ENCODE measurements at regions not wholly inside any gene's neighbourhood (a gene's known extent, or its start where the extent isn't known, plus 50 kb on each side); places are given as distances from the start of the nearest gene placed in this dataset.

GRCh38 chr9:109948453-109948852, 168.5 kb downstream of the PALM2AKAP2 start:
- CTCF ChIA-PET, result no interaction called here
- DNase-seq, result no peak
- H3K4me3 Mint-ChIP-seq, result no peak overlapping the region
- H3K27me3 Mint-ChIP-seq, result no peaks in the 10 kb centered on the region
- H3K36me3 Mint-ChIP-seq (ENCODE audit: low read depth), result no peaks in the 10 kb centered on the region
- POLR2A ChIA-PET, result no interaction called here
- no peaks in the 10 kb centered on the region for H3K9me3 Mint-ChIP-seq (ENCODE audit: low read depth)
- intact Hi-C loops (cut with DNase I, micrococcal nuclease), result no loop called here
- ATAC-seq, result no peak
- peaks cover 33% of the 10 kb centered on the region for H3K4me1 Mint-ChIP-seq
- H3K27ac Mint-ChIP-seq, result no peak overlapping the region

DNA sequence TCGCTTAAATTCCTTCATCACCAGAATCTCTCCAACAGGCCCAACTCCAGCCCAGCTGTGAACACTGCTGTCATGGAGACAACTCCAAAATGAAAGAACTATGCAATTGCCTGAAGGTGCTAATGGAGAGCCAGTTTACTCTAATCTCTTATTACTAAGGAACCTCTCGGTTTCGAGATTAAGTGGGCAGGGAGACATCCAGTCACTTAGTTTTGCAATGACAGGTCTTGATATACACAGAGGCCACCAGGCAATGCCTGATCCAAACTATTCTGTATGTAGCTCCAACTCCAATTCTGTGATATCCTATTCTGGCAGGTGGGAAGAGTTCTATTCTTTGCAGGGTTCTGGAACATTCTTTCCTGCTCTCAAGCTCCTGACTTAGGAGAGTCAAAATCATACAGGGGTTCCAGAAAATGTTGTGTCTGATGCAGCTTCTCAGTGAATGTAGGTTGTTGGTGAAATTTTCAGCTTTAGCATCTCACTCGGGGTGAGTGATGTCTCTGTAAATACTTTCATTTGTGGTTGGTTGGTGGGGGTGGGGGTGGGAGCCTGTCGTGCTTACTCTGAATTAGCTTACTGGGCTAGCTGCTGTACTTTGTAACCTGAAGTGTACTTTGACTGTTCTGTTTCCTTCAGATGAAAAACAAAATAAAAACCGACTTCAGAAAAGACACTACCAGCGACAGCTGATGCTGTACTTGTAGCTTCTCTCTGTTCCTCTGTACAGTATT, 170.9 kb downstream of the PALM2AKAP2 start:
- intact Hi-C loops (cut with DNase I, micrococcal nuclease), result loop anchor here (1.0 to 2.0 kb wide), 4 partner anchors 23 to 56 kb away; no protein-coding TSS in a partner anchor
- Mint-ChIP-seq H3K9me3 (ENCODE audit: low read depth) (no peaks in the 10 kb centered on the region), H3K4me3 (peak overlapping the region; percentile 2), H3K27ac (peak overlapping the region; percentile 89), H3K4me1 (peaks cover 31% of the 10 kb centered on the region), H3K36me3 (ENCODE audit: low read depth) (no peaks in the 10 kb centered on the region), H3K27me3 (no peaks in the 10 kb centered on the region)
- POLR2A ChIA-PET, result interaction anchor here (0.6 to 1.5 kb wide), 11 partner anchors 10 to 197 kb away, joined by 3 to 11 read pairs (median 6); no protein-coding TSS in a partner anchor
- peak; percentile 91 for ATAC-seq
- DNase-seq, result peak; percentile 54
- CTCF ChIA-PET, result interaction anchor here (0.7 to 2.7 kb wide), 14 partner anchors 12 to 202 kb away, joined by 3 to 13 read pairs (median 4); no protein-coding TSS in a partner anchor

DNA sequence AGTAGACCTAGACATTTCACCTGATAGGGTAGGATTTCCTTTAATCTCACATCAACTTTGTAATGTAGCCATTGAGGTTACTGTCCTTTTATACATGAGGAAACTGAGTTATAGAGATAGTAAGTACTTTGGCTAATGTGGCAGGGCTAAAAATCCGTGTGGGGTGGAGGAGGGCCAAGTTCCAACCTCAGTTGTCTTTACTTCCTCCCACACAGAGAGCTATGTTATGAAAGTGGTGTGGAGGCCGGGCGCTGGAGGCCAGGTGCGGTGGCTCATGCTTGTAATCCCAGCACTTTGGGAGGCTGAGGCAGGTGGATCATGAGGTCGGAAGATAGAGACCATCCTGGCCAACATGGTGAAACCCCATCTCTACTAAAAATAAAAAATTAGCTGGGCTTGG, 173.3 kb downstream of the PALM2AKAP2 start:
- Mint-ChIP-seq H3K36me3 (ENCODE audit: low read depth) (no peaks in the 10 kb centered on the region), H3K27ac (peak overlapping the region; percentile 22), H3K9me3 (ENCODE audit: low read depth) (no peaks in the 10 kb centered on the region), H3K27me3 (peaks cover 3% of the 10 kb centered on the region), H3K4me1 (peaks cover 44% of the 10 kb centered on the region), H3K4me3 (no peak overlapping the region)
- CTCF ChIA-PET, result interaction anchor here (0.6 to 1.0 kb wide), 2 partner anchors 19 to 45 kb away, joined by 3 to 4 read pairs; no protein-coding TSS in a partner anchor
- DNase-seq, result no peak
- intact Hi-C loops (cut with DNase I, micrococcal nuclease), result no loop called here
- POLR2A ChIA-PET, result no interaction called here
- ATAC-seq, result no peak

GRCh38 chr9:109953813-109954497, 174.0 kb downstream of the PALM2AKAP2 start:
- Mint-ChIP-seq H3K4me3 (no peak overlapping the region), H3K27me3 (peaks cover 5% of the 10 kb centered on the region), H3K4me1 (peaks cover 44% of the 10 kb centered on the region), H3K9me3 (ENCODE audit: low read depth) (no peaks in the 10 kb centered on the region), H3K36me3 (ENCODE audit: low read depth) (no peaks in the 10 kb centered on the region), H3K27ac (no peak overlapping the region)
- CTCF ChIA-PET, result interaction anchor here (1.0 to 4.1 kb wide), 3 partner anchors 13 to 93 kb away, joined by 3 to 17 read pairs (median 4); no protein-coding TSS in a partner anchor
- ATAC-seq, result no peak
- no peak for DNase-seq
- intact Hi-C loops (cut with DNase I, micrococcal nuclease), result no loop called here
- POLR2A ChIA-PET, result no interaction called here

DNA sequence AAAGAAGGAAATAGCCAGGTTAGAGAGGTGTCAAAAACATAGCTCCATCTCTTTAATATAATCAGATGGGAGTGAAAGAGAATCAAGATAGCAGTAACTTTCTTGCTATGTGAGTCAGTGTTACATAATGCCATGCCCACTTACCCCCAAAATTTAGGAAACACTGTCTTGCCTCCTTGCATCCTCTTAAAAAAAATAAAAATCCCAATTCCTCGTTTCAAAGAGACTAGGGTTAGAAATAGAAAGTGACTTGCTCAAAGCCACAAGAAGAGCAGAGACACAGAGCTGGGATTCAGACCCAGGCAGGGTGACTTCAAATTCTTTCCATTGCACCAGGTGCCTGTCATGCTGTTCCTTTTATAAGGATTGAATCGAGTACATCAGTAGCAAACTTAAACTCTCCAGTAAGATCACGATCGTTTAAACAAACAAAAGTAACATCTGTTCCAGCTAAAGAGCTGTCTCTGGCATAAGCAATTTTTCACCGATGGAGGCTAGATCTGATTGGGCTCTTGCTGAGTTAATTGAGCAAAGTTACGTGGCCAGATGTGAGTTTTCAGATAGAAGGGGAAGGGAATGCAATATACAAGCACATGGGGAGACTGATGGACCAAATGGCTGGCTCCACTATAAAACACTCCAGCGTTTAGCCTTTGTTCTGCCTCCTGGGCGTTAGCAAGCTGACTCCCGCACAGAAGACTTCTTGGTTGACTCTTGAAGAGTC, 176.9 kb downstream of the PALM2AKAP2 start:
- Mint-ChIP-seq H3K4me1 (peaks cover 32% of the 10 kb centered on the region), H3K36me3 (ENCODE audit: low read depth) (no peaks in the 10 kb centered on the region), H3K9me3 (ENCODE audit: low read depth) (no peaks in the 10 kb centered on the region), H3K27ac (no peak overlapping the region), H3K4me3 (no peak overlapping the region), H3K27me3 (peaks cover 5% of the 10 kb centered on the region)
- POLR2A ChIA-PET, result interaction anchor here (0.6 kb wide), 1 partner anchor 1334 kb away, joined by 3 read pairs; no protein-coding TSS in a partner anchor
- ATAC-seq, result peak; percentile 61
- CTCF ChIA-PET, result interaction anchor here (0.6 to 4.1 kb wide), 8 partner anchors 10 to 96 kb away, joined by 3 to 17 read pairs (median 4); no protein-coding TSS in a partner anchor
- intact Hi-C loops (cut with DNase I, micrococcal nuclease), result no loop called here
- no peak for DNase-seq

GRCh38 chr9:109959679-109960078, 179.7 kb downstream of the PALM2AKAP2 start:
- intact Hi-C loops (cut with DNase I, micrococcal nuclease), result no loop called here
- ChIA-PET CTCF (no interaction called here), POLR2A (no interaction called here)
- Mint-ChIP-seq H3K27me3 (peaks cover 5% of the 10 kb centered on the region), H3K4me1 (peaks cover 27% of the 10 kb centered on the region), H3K9me3 (ENCODE audit: low read depth) (no peaks in the 10 kb centered on the region), H3K4me3 (no peak overlapping the region), H3K36me3 (ENCODE audit: low read depth) (no peaks in the 10 kb centered on the region), H3K27ac (no peak overlapping the region)
- DNase-seq (no peak), ATAC-seq (no peak)

DNA sequence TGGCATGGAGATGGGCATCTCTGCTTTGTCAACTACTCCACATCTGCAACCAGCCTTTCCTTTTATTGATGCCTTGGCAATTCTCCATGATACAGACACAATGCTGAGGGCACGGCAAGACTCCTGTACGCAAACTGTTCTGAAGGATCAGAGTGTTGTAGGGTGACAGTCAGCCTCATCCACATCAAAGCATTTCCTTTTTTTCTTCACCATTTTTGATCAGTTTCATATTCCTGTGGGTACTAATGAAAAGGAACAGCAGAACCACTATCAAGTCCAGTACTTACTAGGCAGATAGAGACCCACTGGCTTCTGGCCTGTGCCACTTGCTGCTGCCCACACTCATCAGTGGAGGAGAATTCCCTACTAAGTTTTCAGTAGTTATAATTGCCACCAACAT, 181.6 kb downstream of the PALM2AKAP2 start:
- intact Hi-C loops (cut with DNase I, micrococcal nuclease), result no loop called here
- DNase-seq, result no peak
- ChIA-PET CTCF (interaction anchor here (1.6 kb wide), 1 partner anchor 11 kb away, joined by 5 read pairs; no protein-coding TSS in a partner anchor), POLR2A (interaction anchor here (0.6 to 1.1 kb wide), 2 partner anchors 11 to 72 kb away, joined by 3 to 10 read pairs; no protein-coding TSS in a partner anchor)
- Mint-ChIP-seq H3K4me1 (peaks cover 30% of the 10 kb centered on the region), H3K27ac (no peak overlapping the region), H3K36me3 (ENCODE audit: low read depth) (no peaks in the 10 kb centered on the region), H3K27me3 (peaks cover 5% of the 10 kb centered on the region), H3K9me3 (ENCODE audit: low read depth) (no peaks in the 10 kb centered on the region), H3K4me3 (no peak overlapping the region)
- no peak for ATAC-seq

GRCh38 chr9:109962215-109962614, 182.2 kb downstream of the PALM2AKAP2 start:
- POLR2A ChIA-PET, result no interaction called here
- peaks cover 2% of the 10 kb centered on the region for H3K27me3 Mint-ChIP-seq

GRCh38 chr9:109963079-109963478, 183.1 kb downstream of the PALM2AKAP2 start:
- CTCF ChIA-PET, result interaction anchor here (1.6 kb wide), 1 partner anchor 12 kb away, joined by 5 read pairs; no protein-coding TSS in a partner anchor
- POLR2A ChIA-PET, result interaction anchor here (0.8 kb wide), 1 partner anchor 12 kb away, joined by 3 read pairs; no protein-coding TSS in a partner anchor
- Mint-ChIP-seq H3K27me3 (peaks cover 2% of the 10 kb centered on the region), H3K27ac (no peak overlapping the region), H3K36me3 (ENCODE audit: low read depth) (no peaks in the 10 kb centered on the region), H3K4me3 (no peak overlapping the region), H3K4me1 (peaks cover 36% of the 10 kb centered on the region), H3K9me3 (ENCODE audit: low read depth) (no peaks in the 10 kb centered on the region)
- intact Hi-C loops (cut with DNase I, micrococcal nuclease), result no loop called here
- DNase-seq (no peak), ATAC-seq (no peak)

More at GRCh38 chr9:109962215-109962614, 182.2 kb downstream of the PALM2AKAP2 start:
- Mint-ChIP-seq H3K27ac (no peak overlapping the region), H3K9me3 (ENCODE audit: low read depth) (no peaks in the 10 kb centered on the region), H3K4me1 (peaks cover 30% of the 10 kb centered on the region), H3K4me3 (no peak overlapping the region), H3K36me3 (ENCODE audit: low read depth) (no peaks in the 10 kb centered on the region)
- no peak for DNase-seq
- intact Hi-C loops (cut with DNase I, micrococcal nuclease), result no loop called here
- CTCF ChIA-PET, result interaction anchor here (1.6 kb wide), 1 partner anchor 12 kb away, joined by 5 read pairs; no protein-coding TSS in a partner anchor
- no peak for ATAC-seq

DNA sequence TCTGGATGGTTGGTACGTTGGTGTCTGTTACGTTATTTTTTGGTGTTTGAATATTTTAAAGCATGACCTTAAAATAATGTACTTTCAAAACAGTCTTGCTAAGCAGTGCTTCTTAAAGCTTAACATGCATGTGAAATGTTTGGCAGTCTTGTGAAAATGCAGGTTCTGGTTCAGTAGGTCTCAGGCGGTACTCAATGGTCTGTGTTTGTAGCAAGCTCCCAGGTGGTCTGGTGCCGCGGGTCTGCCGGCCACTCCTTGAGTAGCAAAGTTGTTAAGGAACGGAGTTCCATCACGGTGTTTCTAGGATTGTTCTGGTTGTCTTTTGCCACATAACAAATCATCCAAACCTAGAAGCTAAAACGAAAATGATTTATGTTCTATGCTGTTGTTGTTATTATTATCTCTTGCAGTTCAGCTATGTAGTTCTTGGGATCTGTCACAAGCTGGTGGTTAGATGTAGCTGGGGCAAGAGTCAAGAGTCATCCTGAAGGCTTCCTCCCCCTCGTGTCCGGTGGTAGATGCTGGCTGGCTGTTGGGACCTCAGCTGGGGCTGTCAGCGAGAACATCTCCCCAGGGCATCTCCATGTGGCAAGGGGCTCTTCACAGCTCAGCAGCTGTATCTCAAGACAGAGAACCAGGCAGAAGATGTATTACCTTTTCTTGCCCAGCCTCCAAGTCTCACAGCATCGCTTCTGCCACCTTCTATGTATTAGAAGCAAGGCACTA, 186.8 kb downstream of the PALM2AKAP2 start:
- POLR2A ChIA-PET, result interaction anchor here (1.8 kb wide), 1 partner anchor 32 kb away, joined by 7 read pairs; no protein-coding TSS in a partner anchor
- intact Hi-C loops (cut with DNase I, micrococcal nuclease), result no loop called here
- no peak for ATAC-seq
- no peaks in the 10 kb centered on the region for H3K9me3 Mint-ChIP-seq (ENCODE audit: low read depth)
- H3K36me3 Mint-ChIP-seq (ENCODE audit: low read depth), result no peaks in the 10 kb centered on the region
- H3K4me1 Mint-ChIP-seq, result peaks cover 55% of the 10 kb centered on the region
- H3K4me3 Mint-ChIP-seq, result no peak overlapping the region
- H3K27ac Mint-ChIP-seq, result peak overlapping the region; percentile 23
- no peaks in the 10 kb centered on the region for H3K27me3 Mint-ChIP-seq
- DNase-seq, result no peak
- CTCF ChIA-PET, result interaction anchor here (0.7 to 3.2 kb wide), 7 partner anchors 11 to 81 kb away, joined by 3 to 17 read pairs (median 6); no protein-coding TSS in a partner anchor

All from activated CD4-positive, alpha-beta T cell treated with anti-CD3 and anti-CD28 coated beads for 36 hours (primary cell).